ENCODE measurements at regions not wholly inside any gene's neighbourhood (a gene's known extent, or its start where the extent isn't known, plus 50 kb on each side); places are given as distances from the start of the nearest gene placed in this dataset.

DNA sequence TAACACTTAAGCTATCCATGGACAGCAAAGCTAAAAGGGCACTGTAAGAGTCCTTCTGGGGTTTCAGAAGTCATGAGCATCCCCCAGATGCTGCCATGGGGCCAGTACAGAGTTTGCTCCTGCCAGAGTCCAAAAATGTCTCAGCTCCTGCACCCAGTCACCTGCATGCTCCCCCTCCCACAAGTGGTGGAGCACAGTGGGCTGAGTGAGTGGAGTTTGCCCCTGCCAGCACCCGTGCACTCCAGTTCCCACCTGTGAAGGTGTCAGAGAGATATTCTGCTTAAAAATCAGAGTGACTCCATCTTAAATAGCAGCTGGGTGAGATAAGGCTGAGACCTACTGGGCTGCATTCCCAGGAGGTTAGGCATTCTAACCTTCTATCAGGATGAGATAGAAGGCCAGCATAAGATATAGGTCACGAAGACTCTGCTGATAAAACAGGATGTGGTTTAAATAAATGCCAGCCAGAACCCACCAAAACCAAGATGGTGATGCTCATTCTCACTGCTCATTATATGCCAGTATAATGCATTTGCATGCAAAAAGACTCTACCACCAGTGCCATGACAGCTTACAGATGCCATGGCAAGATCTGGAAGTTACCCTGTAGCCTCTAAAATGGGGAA, 140.1 kb upstream of the ZNF92 start:
- Histone ChIP-seq H3K4me1 (ENCODE audit: control insufficient read depth in 2 of 2, insufficient read depth in 2 of 2, low read length in 2 of 2) (no peaks in the 10 kb centered on the region), H3K4me2 (replicated peaks; ENCODE audit: low read depth, low read length, poor library complexity, severe bottlenecking) (no peak overlapping the region), H3K27ac (ENCODE audit: low read length in 2 of 2) (no peak overlapping the region), H3K9ac (ENCODE audit: low read length) (no peak overlapping the region), H3K27me3 (replicated peaks in 1 of 4; ENCODE audit: control extremely low read depth in 1 of 4, control insufficient read depth in 3 of 4, insufficient read depth in 4 of 4, low read length in 3 of 4) (peaks cover 0 to 14% (median 0%) of the 10 kb centered on the region in 4 experiments), H3K36me3 (replicated peaks in 1 of 2; ENCODE audit: control extremely low read depth in 1 of 2, control insufficient read depth in 1 of 2, extremely low read depth in 1 of 2, insufficient read depth in 2 of 2, low read length in 1 of 2) (no peaks in the 10 kb centered on the region), H4K20me1 (ENCODE audit: control insufficient read depth, insufficient read depth, low read length, poor library complexity, severe bottlenecking) (no peaks in the 10 kb centered on the region), H3K4me3 (ENCODE audit: control extremely low read depth in 1 of 5, extremely low read depth in 1 of 5, insufficient read depth in 1 of 5, low read depth in 2 of 5, low read length in 4 of 5) (no peak overlapping the region), H3K79me2 (ENCODE audit: control insufficient read depth, insufficient read depth, low read length) (no peaks in the 10 kb centered on the region), H2AFZ (ENCODE audit: insufficient read depth, low read depth, low read length, poor library complexity, severe bottlenecking) (no peak overlapping the region), H3K9me3 (ENCODE audit: control extremely low read depth in 1 of 3, control insufficient read depth in 2 of 3, insufficient read depth in 1 of 3, low read length in 2 of 3) (peaks cover 0 to 10% (median 0%) of the 10 kb centered on the region in 3 donors)
- TF ChIP-seq, protein P1, sequence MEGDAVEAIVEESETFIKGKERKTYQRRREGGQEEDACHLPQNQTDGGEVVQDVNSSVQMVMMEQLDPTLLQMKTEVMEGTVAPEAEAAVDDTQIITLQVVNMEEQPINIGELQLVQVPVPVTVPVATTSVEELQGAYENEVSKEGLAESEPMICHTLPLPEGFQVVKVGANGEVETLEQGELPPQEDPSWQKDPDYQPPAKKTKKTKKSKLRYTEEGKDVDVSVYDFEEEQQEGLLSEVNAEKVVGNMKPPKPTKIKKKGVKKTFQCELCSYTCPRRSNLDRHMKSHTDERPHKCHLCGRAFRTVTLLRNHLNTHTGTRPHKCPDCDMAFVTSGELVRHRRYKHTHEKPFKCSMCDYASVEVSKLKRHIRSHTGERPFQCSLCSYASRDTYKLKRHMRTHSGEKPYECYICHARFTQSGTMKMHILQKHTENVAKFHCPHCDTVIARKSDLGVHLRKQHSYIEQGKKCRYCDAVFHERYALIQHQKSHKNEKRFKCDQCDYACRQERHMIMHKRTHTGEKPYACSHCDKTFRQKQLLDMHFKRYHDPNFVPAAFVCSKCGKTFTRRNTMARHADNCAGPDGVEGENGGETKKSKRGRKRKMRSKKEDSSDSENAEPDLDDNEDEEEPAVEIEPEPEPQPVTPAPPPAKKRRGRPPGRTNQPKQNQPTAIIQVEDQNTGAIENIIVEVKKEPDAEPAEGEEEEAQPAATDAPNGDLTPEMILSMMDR (IDR thresholded peaks at IDR 0.05): no peak
- no peak for TF ChIP-seq EZH2 (IDR thresholded peaks at IDR 0.05; ENCODE audit: borderline replicate concordance, insufficient read depth, low read depth, low read length, poor library complexity, severe bottlenecking)
- no peaks in the 10 kb centered on the region for H3K4me1 Mint-ChIP-seq
- no peak overlapping the region for H3K4me3 Mint-ChIP-seq
- H3K9me3 Mint-ChIP-seq (ENCODE audit: insufficient read depth): no peaks in the 10 kb centered on the region
- no CpG with 5 or more reads among the region's 2 CpGs for WGBS (ENCODE audit: insufficient coverage)
- ChIA-PET CTCF (no interaction called here), POLR2A (no interaction called here)
- no peak for ATAC-seq (ENCODE audit: low read depth)
- intact Hi-C loops (cut with micrococcal nuclease): no loop called here
- peaks cover 9% of the 10 kb centered on the region for H3K27me3 Mint-ChIP-seq
- DNase-seq: no peak
- no peak overlapping the region for H3K27ac Mint-ChIP-seq

- H2AFZ ChIP-seq (ENCODE audit: insufficient read depth, low read depth, low read length, poor library complexity, severe bottlenecking): no peak overlapping the region
- no peaks in the 10 kb centered on the region for H3K4me1 Mint-ChIP-seq
- no peak overlapping the region for H3K4me3 Mint-ChIP-seq
- no CpG with 5 or more reads among the region's 1 CpG for WGBS (ENCODE audit: insufficient coverage)
- CTCF ChIA-PET: no interaction called here
- no peak for DNase-seq
- H3K27ac Mint-ChIP-seq: no peak overlapping the region
- POLR2A ChIA-PET: no interaction called here
- no peaks in the 10 kb centered on the region for H3K27me3 Mint-ChIP-seq
- H3K4me1 ChIP-seq (ENCODE audit: control insufficient read depth in 2 of 2, insufficient read depth in 2 of 2, low read length in 2 of 2): no peaks in the 10 kb centered on the region
- H3K4me3 ChIP-seq (ENCODE audit: control extremely low read depth in 1 of 5, extremely low read depth in 1 of 5, insufficient read depth in 1 of 5, low read depth in 2 of 5, low read length in 4 of 5): no peak overlapping the region
- H3K9me3 Mint-ChIP-seq (ENCODE audit: insufficient read depth): no peaks in the 10 kb centered on the region
- intact Hi-C loops (cut with micrococcal nuclease): no loop called here
- H3K36me3 ChIP-seq (replicated peaks in 1 of 2; ENCODE audit: control extremely low read depth in 1 of 2, control insufficient read depth in 1 of 2, extremely low read depth in 1 of 2, insufficient read depth in 2 of 2, low read length in 1 of 2): no peaks in the 10 kb centered on the region
- H3K9ac ChIP-seq (ENCODE audit: low read length): no peak overlapping the region
- no peak overlapping the region for H3K4me2 ChIP-seq (replicated peaks; ENCODE audit: low read depth, low read length, poor library complexity, severe bottlenecking)
- H4K20me1 ChIP-seq (ENCODE audit: control insufficient read depth, insufficient read depth, low read length, poor library complexity, severe bottlenecking): no peaks in the 10 kb centered on the region
- H3K27me3 ChIP-seq (replicated peaks in 1 of 4; ENCODE audit: control extremely low read depth in 1 of 4, control insufficient read depth in 3 of 4, insufficient read depth in 4 of 4, low read length in 3 of 4): peaks cover 0 to 2% (median 0%) of the 10 kb centered on the region in 4 experiments
- no peak for ATAC-seq (ENCODE audit: low read depth)
- no peaks in the 10 kb centered on the region for H3K79me2 ChIP-seq (ENCODE audit: control insufficient read depth, insufficient read depth, low read length)
- no peaks in the 10 kb centered on the region for H3K9me3 ChIP-seq (ENCODE audit: control extremely low read depth in 1 of 3, control insufficient read depth in 2 of 3, insufficient read depth in 1 of 3, low read length in 2 of 3)
- no peak overlapping the region for H3K27ac ChIP-seq (ENCODE audit: low read length in 2 of 2)
- no peak for TF ChIP-seq EZH2 (IDR thresholded peaks at IDR 0.05; ENCODE audit: borderline replicate concordance, insufficient read depth, low read depth, low read length, poor library complexity, severe bottlenecking)
- TF ChIP-seq, protein P1 (IDR thresholded peaks at IDR 0.05): no peak
Measured at GRCh38 chr7:65230231-65230630, 143.4 kb upstream of the ZNF92 start.

Measured in B cell (primary cell).